Prostate gland (tissue), 2 donors: ENCODE measurements at regions not wholly inside any gene's neighbourhood (a gene's known extent, or its start where the extent isn't known, plus 50 kb on each side); places are given as distances from the start of the nearest gene placed in this dataset.

ENCODE experiments used
- DNase-seq: peaks from one replicate; pipeline ENCODE4 v3.0.0-alpha.2; 2019; ENCODE audit warnings: low spot score
- H3K27ac ChIP-seq, 2 donors: fragments of 200-600 bp; sonication (generic); 2 replicates each; pipeline ENCODE4 v1.5.1; 2017 to 2019
- H3K27me3 ChIP-seq: fragments of 200-600 bp; sonication (generic); replicated peaks from 2 replicates; pipeline ENCODE4 v1.5.1; 2019; ENCODE audit not compliant: insufficient read depth
- H3K36me3 ChIP-seq, 2 donors: fragments of 200-600 bp; sonication (generic); 1 replicate in 1 of 2; 2 replicates in 1 of 2; pipeline versions ENCODE4 v1.5.1 to v1.8.1; 2017 to 2019
- H3K4me1 ChIP-seq: fragments of 200-600 bp; sonication (generic); replicated peaks from 2 replicates; pipeline ENCODE4 v1.5.1; 2019
- H3K4me3 ChIP-seq, 2 donors: fragments of 200-600 bp; sonication (generic); 2 replicates each; pipeline ENCODE4 v1.5.1; 2017 to 2019
- H3K9me3 ChIP-seq: fragments of 200-600 bp; sonication (generic); 2 replicates; pipeline ENCODE4 v1.5.1; 2017
- CTCF ChIP-seq, 4 experiments: fragments of 200-600 bp in 2 of 4; fragments of 450-650 bp in 2 of 4; sonication (generic) in 2 of 4; IDR thresholded peaks; 1 replicate in 3 of 4; 2 replicates in 1 of 4; pipeline ENCODE4 v1.5.1; 2016 to 2019; ENCODE audit warnings: antibody characterized with exemption in 4 of 4, mild to moderate bottlenecking in 2 of 4, moderate library complexity in 2 of 4
- POLR2A ChIP-seq: fragments of 450-650 bp; IDR thresholded peaks from one replicate; pipeline ENCODE4 v1.6.1; 2016; ENCODE audit warnings: antibody characterized with exemption, mild to moderate bottlenecking
- POLR2AphosphoS5 ChIP-seq: sonication (generic); formaldehyde crosslinking; IDR thresholded peaks from one replicate; pipeline ENCODE4 v1.6.1; 2017; ENCODE audit warnings: antibody characterized with exemption
- WGBS: methylation state at CpG from one replicate; pipeline ENCODE4 v1.1.5; 2018; 5-methylcytosine and 5-hydroxymethylcytosine counted together
- intact Hi-C: fragments of 100-400 bp; cut with DNase I; formaldehyde crosslinking; loops from one replicate; pipeline ENCODE4 v1.14.2; 2022

DNA sequence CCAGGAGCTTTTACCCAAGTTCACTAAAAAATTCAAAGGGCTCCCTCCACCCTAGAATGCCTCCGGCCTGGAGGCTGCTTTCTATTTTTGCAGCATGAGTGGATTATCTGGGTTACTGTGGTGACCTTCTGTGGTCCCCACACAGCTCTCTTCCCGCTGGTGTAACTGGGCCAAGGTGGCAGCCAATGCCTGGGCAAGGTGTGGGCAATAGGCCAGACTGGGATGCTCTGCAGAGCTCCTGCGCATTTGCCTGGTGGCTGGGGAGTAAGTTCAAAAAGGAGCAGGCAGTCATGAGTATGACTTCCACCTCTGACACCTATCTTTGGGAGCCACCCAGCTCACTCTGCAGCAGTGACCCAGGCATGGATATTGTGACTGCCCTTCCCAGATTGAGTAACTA, 130.5 kb upstream of the SPRED2 start:
- WGBS: 93% methylated on average over 3 of the region's 3 CpGs
- intact Hi-C loops: no loop called here
- Histone ChIP-seq H3K27me3 (no peaks in the 10 kb centered on the region), H3K4me1 (no peaks in the 10 kb centered on the region), H3K9me3 (no peaks in the 10 kb centered on the region), H3K4me3 (no peak overlapping the region), H3K36me3 (no peaks in the 10 kb centered on the region), H3K27ac (no peak overlapping the region)
- no peak for DNase-seq
- no peak for TF ChIP-seq POLR2AphosphoS5
- no peak for TF ChIP-seq POLR2A
- TF ChIP-seq CTCF (IDR thresholded peaks at IDR 0.05): no peak

GRCh38 chr2:65558743-65559142, 126.3 kb upstream of the SPRED2 start:
- 72% methylated on average over 9 of the region's 9 CpGs for WGBS
- Histone ChIP-seq H3K4me1 (no peaks in the 10 kb centered on the region), H3K9me3 (no peaks in the 10 kb centered on the region), H3K27me3 (no peaks in the 10 kb centered on the region), H3K36me3 (no peaks in the 10 kb centered on the region), H3K4me3 (no peak overlapping the region), H3K27ac (no peak overlapping the region)
- intact Hi-C loops: no loop called here
- DNase-seq: no peak
- TF ChIP-seq POLR2AphosphoS5: no peak
- no peak for TF ChIP-seq CTCF (IDR thresholded peaks at IDR 0.05)
- no peak for TF ChIP-seq POLR2A

- 65% methylated on average over 5 of the region's 5 CpGs for WGBS
- no peak overlapping the region for H3K27ac ChIP-seq
- no peaks in the 10 kb centered on the region for H3K36me3 ChIP-seq
- H3K27me3 ChIP-seq: no peaks in the 10 kb centered on the region
- H3K4me3 ChIP-seq: no peak overlapping the region
- TF ChIP-seq CTCF (IDR thresholded peaks at IDR 0.05): no peak
- no peak for TF ChIP-seq POLR2AphosphoS5
- H3K9me3 ChIP-seq: no peaks in the 10 kb centered on the region
- DNase-seq: no peak
- no peaks in the 10 kb centered on the region for H3K4me1 ChIP-seq
- intact Hi-C loops: no loop called here
These were observed 125.5 kb upstream of the SPRED2 start for GRCh38 chr2:65557616-65558573.

- H3K36me3 ChIP-seq: no peaks in the 10 kb centered on the region
- intact Hi-C loops: loop anchor here (5.0 kb wide), 2 partner anchors 118 to 493 kb away; no protein-coding TSS in a partner anchor
- no peak for DNase-seq
- H3K27me3 ChIP-seq: no peaks in the 10 kb centered on the region
- H3K27ac ChIP-seq: no peak overlapping the region
- H3K4me3 ChIP-seq: no peak overlapping the region
- H3K9me3 ChIP-seq: no peaks in the 10 kb centered on the region
- 81% methylated on average over 9 of the region's 9 CpGs for WGBS
- TF ChIP-seq CTCF (IDR thresholded peaks at IDR 0.05): no peak
- TF ChIP-seq POLR2AphosphoS5: no peak
- no peak for TF ChIP-seq POLR2A
- no peaks in the 10 kb centered on the region for H3K4me1 ChIP-seq
These were observed 122.6 kb upstream of the SPRED2 start for GRCh38 chr2:65554765-65555591.
